ENCODE measurements at regions not wholly inside any gene's neighbourhood (a gene's known extent, or its start where the extent isn't known, plus 50 kb on each side); places are given as distances from the start of the nearest gene placed in this dataset.

GRCh38 chr3:103968131-103968530, 1398.6 kb upstream of the ALCAM start:
- TF ChIP-seq, protein P1, sequence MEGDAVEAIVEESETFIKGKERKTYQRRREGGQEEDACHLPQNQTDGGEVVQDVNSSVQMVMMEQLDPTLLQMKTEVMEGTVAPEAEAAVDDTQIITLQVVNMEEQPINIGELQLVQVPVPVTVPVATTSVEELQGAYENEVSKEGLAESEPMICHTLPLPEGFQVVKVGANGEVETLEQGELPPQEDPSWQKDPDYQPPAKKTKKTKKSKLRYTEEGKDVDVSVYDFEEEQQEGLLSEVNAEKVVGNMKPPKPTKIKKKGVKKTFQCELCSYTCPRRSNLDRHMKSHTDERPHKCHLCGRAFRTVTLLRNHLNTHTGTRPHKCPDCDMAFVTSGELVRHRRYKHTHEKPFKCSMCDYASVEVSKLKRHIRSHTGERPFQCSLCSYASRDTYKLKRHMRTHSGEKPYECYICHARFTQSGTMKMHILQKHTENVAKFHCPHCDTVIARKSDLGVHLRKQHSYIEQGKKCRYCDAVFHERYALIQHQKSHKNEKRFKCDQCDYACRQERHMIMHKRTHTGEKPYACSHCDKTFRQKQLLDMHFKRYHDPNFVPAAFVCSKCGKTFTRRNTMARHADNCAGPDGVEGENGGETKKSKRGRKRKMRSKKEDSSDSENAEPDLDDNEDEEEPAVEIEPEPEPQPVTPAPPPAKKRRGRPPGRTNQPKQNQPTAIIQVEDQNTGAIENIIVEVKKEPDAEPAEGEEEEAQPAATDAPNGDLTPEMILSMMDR (IDR thresholded peaks at IDR 0.05; ENCODE audit: poor library complexity): no peak
- TF ChIP-seq EZH2phosphoT487 (IDR thresholded peaks at IDR 0.05; ENCODE audit: low read depth, severe bottlenecking, unreplicated experiment): no peak
- no peak for TF ChIP-seq EZH2 (IDR thresholded peaks at IDR 0.05; ENCODE audit: borderline replicate concordance)
